NB4 (cell line): ENCODE measurements at regions not wholly inside any gene's neighbourhood (a gene's known extent, or its start where the extent isn't known, plus 50 kb on each side); places are given as distances from the start of the nearest gene placed in this dataset.

Experiments
- DNase-seq: peaks from one replicate; pipeline ENCODE4 v3.0.0; 2010; ENCODE audit warnings: low read depth
- H3K4me3 ChIP-seq: one replicate; pipeline ENCODE4 v1.5.1; 2011; ENCODE audit warnings: mild to moderate bottlenecking, low read depth, low read length, moderate library complexity
- CTCF ChIP-seq: IDR thresholded peaks from one replicate; pipeline ENCODE4 v1.5.1; 2012; ENCODE audit warnings: low read depth, low read length
- MAX ChIP-seq: IDR thresholded peaks from 2 replicates; pipeline ENCODE4 v1.6.1; 2011; ENCODE audit warnings: low read depth, low read length
- MYC ChIP-seq: IDR thresholded peaks from 2 replicates; pipeline ENCODE4 v1.6.1; 2011; ENCODE audit warnings: low read depth, low read length
- POLR2A ChIP-seq: IDR thresholded peaks from 2 replicates; pipeline ENCODE4 v1.6.1; 2011; ENCODE audit warnings: mild to moderate bottlenecking; ENCODE audit not compliant: insufficient read length; ENCODE audit errors: extremely low read depth

DNA sequence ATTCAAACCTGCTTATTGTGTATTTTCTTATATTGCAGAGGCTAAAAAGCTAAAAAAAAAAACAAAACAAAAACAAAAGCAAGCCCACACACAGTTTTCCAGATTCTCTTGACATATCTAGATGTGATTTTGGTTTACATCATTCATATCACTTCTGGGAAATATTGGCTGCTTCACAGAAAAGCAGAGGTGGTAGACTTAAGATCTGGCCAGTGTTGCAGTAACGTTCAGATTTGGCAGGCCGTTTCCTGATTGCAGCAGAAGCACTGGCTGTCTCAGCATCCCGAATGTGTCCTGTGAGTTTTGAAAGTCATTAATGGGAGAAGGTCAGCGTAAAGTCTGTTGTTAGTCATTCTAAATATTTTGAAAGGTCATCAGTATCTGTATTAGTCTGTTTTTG lies 2062.0 kb downstream of the ARAP2 start:
- H3K4me3 ChIP-seq = no peak overlapping the region
- TF ChIP-seq MYC (no peak), CTCF (no peak), POLR2A (no peak), MAX (no peak)
- no peak for DNase-seq

- DNase-seq = no peak
- no peak for TF ChIP-seq MAX
- no peak for TF ChIP-seq CTCF
- TF ChIP-seq POLR2A = no peak
- no peak for TF ChIP-seq MYC
Observed at GRCh38 chr4:34183926-34184325, 2060.4 kb downstream of the ARAP2 start.

GRCh38 chr4:34187056-34187455 lies 2057.3 kb downstream of the ARAP2 start:
- TF ChIP-seq MYC (no peak), POLR2A (no peak), MAX (no peak), CTCF (no peak)
- H3K4me3 ChIP-seq = no peak overlapping the region
- DNase-seq = no peak

More at GRCh38 chr4:34183926-34184325, 2060.4 kb downstream of the ARAP2 start:
- H3K4me3 ChIP-seq = no peak overlapping the region

GRCh38 chr4:34191443-34191842 lies 2052.9 kb downstream of the ARAP2 start:
- DNase-seq = no peak
- no peak overlapping the region for H3K4me3 ChIP-seq
- TF ChIP-seq CTCF (no peak), MAX (no peak), MYC (no peak), POLR2A (no peak)

DNA sequence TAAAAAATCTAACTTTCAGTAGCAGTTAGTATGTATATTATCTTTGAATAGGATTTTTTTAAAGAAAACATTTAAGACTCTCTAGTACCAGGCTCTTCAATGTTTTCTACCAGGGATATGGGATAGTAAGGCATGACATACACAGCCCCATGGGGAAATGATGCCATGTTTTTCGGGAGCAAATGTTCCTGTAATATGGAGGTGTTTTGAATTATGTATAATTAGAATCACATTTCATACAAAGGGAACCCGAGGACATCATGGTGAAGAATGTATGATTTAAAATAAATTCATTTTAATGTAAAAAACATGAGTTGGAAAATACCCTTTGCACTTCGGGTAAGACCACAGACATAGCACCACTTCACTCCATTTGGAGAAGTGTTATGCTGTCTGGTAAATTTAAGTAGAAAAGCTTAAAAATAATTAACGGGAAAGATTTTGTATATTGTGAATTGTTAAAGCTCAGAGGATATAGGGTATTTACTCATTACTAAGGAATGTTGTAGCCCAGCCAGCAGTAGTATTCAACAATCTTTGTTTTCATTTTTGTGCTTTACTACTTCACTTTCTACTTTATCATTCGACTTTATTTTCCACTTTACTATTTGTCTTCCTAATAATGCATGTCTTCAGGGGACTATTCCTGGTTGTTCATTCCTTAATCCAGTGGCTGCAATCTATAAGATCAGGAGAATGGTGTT lies 2050.7 kb downstream of the ARAP2 start:
- DNase-seq = no peak
- TF ChIP-seq MYC = no peak
- no peak for TF ChIP-seq MAX
- no peak for TF ChIP-seq POLR2A
- TF ChIP-seq CTCF = no peak
- no peak overlapping the region for H3K4me3 ChIP-seq
